ENCODE measurements at regions not wholly inside any gene's neighbourhood (a gene's known extent, or its start where the extent isn't known, plus 50 kb on each side); places are given as distances from the start of the nearest gene placed in this dataset.

GRCh38 chr1:213376862-213377372 is 325.9 kb downstream of the RPS6KC1 start:
- no peak for TF ChIP-seq CTCF (IDR thresholded peaks at IDR 0.05)
- no peak for TF ChIP-seq POLR2A (IDR thresholded peaks at IDR 0.05)
